BE2C (cell line): ENCODE measurements at regions not wholly inside any gene's neighbourhood (a gene's known extent, or its start where the extent isn't known, plus 50 kb on each side); places are given as distances from the start of the nearest gene placed in this dataset.
"Not testable (repeated sequence)": the region's sequence is repeated elsewhere in the genome, so short reads cannot be mapped to it uniquely, and the experiment has no call there.

Experiments used
- DNase-seq: peaks from one replicate; pipeline ENCODE4 v3.0.0-alpha.2; 2020
- H3K27me3 ChIP-seq: fragments of 250-450 bp; sonication (Bioruptor Pico); 2 replicates; pipeline ENCODE4 v1.5.1; 2020; ENCODE audit warnings: mild to moderate bottlenecking
- H3K36me3 ChIP-seq: fragments of 250-450 bp; sonication (Bioruptor Pico); 2 replicates; pipeline ENCODE4 v1.5.1; 2020; ENCODE audit warnings: mild to moderate bottlenecking
- H3K4me1 ChIP-seq: fragments of 250-450 bp; sonication (Bioruptor Pico); 2 replicates; pipeline ENCODE4 v1.5.1; 2020
- H3K4me3 ChIP-seq: 2 replicates; pipeline ENCODE4 v1.5.1; 2011; ENCODE audit warnings: low read depth, low read length
- H3K9me3 ChIP-seq: fragments of 250-450 bp; sonication (Bioruptor Pico); 2 replicates; pipeline ENCODE4 v1.5.1; 2020
- CTCF ChIP-seq: IDR thresholded peaks from 2 replicates; pipeline ENCODE4 v1.5.1; 2012; ENCODE audit warnings: mild to moderate bottlenecking, low read depth, low read length

- no peak for DNase-seq
- no peaks in the 10 kb centered on the region for H3K27me3 ChIP-seq
Measured at GRCh38 chr17:36687736-36688135, 86.4 kb downstream of the MRM1 start.

GRCh38 chr17:36689089-36689667 lies 87.8 kb downstream of the MRM1 start:
- Histone ChIP-seq H3K9me3 (no peaks in the 10 kb centered on the region), H3K4me1 (peaks cover 5% of the 10 kb centered on the region), H3K36me3 (no peaks in the 10 kb centered on the region), H3K4me3 (no peak overlapping the region), H3K27me3 (no peaks in the 10 kb centered on the region)
- no peak for DNase-seq
- no peak for TF ChIP-seq CTCF

More at GRCh38 chr17:36687736-36688135, 86.4 kb downstream of the MRM1 start:
- no peaks in the 10 kb centered on the region for H3K9me3 ChIP-seq
- H3K4me1 ChIP-seq = peaks cover 5% of the 10 kb centered on the region
- TF ChIP-seq CTCF = no peak
- H3K4me3 ChIP-seq = no peak overlapping the region
- H3K36me3 ChIP-seq = no peaks in the 10 kb centered on the region

- DNase-seq = no peak
- Histone ChIP-seq H3K27me3 (no peaks in the 10 kb centered on the region), H3K36me3 (no peaks in the 10 kb centered on the region), H3K9me3 (no peaks in the 10 kb centered on the region), H3K4me3 (no peak overlapping the region), H3K4me1 (peaks cover 5% of the 10 kb centered on the region)
- no peak for TF ChIP-seq CTCF
Measured at GRCh38 chr17:36690190-36690589, 88.8 kb downstream of the MRM1 start.

DNA sequence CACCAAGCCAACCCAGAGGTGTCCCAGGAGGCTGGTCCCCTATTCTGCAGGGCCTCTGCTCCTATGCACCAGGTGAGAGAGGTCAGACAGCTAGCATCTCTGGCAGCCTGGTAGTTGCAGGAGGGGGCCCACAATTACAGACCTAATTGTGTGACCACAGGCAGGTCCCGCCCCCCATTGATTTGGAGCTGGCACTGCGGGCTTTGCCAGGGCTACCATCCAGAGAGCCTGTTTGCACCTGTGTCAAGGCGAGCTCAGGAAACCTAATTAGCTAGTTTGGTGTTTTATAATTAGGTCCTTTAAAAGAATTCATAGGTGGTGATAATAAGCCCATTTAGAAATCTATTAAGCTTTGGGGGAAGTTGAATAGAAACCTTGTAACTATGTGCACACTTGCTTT lies 90.2 kb downstream of the MRM1 start:
- Histone ChIP-seq H3K9me3 (no peaks in the 10 kb centered on the region), H3K36me3 (no peaks in the 10 kb centered on the region), H3K4me1 (peaks cover under 1% of the 10 kb centered on the region; the same call in 1 of the 2 replicates), H3K4me3 (no peak overlapping the region), H3K27me3 (no peaks in the 10 kb centered on the region)
- no peak for DNase-seq
- no peak for TF ChIP-seq CTCF

- TF ChIP-seq CTCF = no peak
Measured at GRCh38 chr17:36695082-36695481, 93.7 kb downstream of the MRM1 start.

DNA sequence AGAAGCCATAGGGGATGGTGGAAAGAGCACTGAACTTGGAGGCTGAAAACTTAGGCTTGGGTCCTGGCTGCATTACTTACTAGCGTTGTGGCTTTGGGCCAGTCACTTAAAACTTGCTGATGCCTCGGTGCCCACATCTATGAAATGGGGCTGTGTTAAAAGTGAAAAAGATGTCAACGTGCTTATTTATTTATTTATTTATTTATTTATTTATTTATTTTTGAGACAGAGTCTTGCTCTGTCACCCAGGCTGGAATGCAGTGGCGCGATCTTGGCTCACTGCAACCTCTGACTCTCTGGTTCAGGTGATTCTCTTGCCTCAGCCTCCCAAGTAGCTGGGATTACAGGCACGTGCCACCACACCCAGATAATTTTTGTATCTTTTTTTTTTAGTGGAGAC lies 94.3 kb downstream of the MRM1 start:
- H3K36me3 ChIP-seq, H3K4me3 ChIP-seq, H3K9me3 ChIP-seq, H3K4me1 ChIP-seq, H3K27me3 ChIP-seq, DNase-seq: not testable (repeated sequence)

More at GRCh38 chr17:36695082-36695481, 93.7 kb downstream of the MRM1 start:
- Histone ChIP-seq H3K9me3 (no peaks in the 10 kb centered on the region), H3K4me1 (peaks cover 5% of the 10 kb centered on the region), H3K36me3 (no peaks in the 10 kb centered on the region), H3K27me3 (no peaks in the 10 kb centered on the region), H3K4me3 (no peak overlapping the region)
- DNase-seq = no peak
